Coronary artery (tissue), 2 donors: ENCODE measurements at regions not wholly inside any gene's neighbourhood (a gene's known extent, or its start where the extent isn't known, plus 50 kb on each side); places are given as distances from the start of the nearest gene placed in this dataset.

Source experiments
- DNase-seq: peaks from one replicate; pipeline ENCODE4 v3.0.0-alpha.2; 2017; ENCODE audit warnings: low spot score
- H3K27ac ChIP-seq, 2 donors: fragments of 200-600 bp; sonication (generic); one replicate each; pipeline ENCODE4 v1.5.1; 2016 to 2019
- H3K4me3 ChIP-seq: fragments of 200-600 bp; sonication (generic); 2 replicates; pipeline ENCODE4 v1.5.1; 2016; ENCODE audit warnings: mild to moderate bottlenecking, moderate library complexity
- CTCF ChIP-seq: fragments of 200-600 bp; sonication (generic); IDR thresholded peaks from one replicate; pipeline ENCODE4 v1.5.1; 2019; ENCODE audit warnings: antibody characterized with exemption

DNA sequence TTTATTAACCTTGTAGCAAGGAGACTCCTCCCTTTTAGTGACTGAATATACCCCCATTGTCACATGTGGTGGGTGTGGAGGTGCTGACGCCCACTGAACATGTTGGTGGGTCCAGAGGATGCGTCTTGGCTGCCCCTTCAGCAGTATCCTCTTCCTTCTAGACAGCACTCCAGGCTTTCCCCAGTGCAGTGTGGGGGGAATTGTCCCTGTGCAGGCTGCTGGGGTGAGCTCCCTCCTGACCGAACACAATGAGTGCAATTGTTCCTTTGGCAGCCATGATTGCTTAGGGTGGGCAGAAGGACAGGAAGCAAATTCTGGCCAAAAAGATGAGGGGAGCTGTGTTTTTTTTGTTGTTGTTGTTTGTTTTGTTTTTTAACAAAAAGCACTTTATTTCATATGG is 209.3 kb upstream of the PDE10A start:
- Histone ChIP-seq H3K4me3 (no peak overlapping the region), H3K27ac (no peak overlapping the region)
- TF ChIP-seq CTCF: no peak
- peak; percentile 47 for DNase-seq

GRCh38 chr6:165871571-165871970 is 208.5 kb upstream of the PDE10A start:
- TF ChIP-seq CTCF: no peak
- H3K4me3 ChIP-seq: no peak overlapping the region
- H3K27ac ChIP-seq: no peak overlapping the region
- peak; percentile 19 for DNase-seq

- Histone ChIP-seq H3K27ac (no peak overlapping the region), H3K4me3 (no peak overlapping the region)
- no peak for TF ChIP-seq CTCF
- no peak for DNase-seq
Measured at GRCh38 chr6:165869526-165869925, 206.5 kb upstream of the PDE10A start.

- no peak overlapping the region for H3K27ac ChIP-seq
- DNase-seq: no peak
- TF ChIP-seq CTCF: no peak
- no peak overlapping the region for H3K4me3 ChIP-seq
Measured at GRCh38 chr6:165864925-165865324, 201.9 kb upstream of the PDE10A start.

DNA sequence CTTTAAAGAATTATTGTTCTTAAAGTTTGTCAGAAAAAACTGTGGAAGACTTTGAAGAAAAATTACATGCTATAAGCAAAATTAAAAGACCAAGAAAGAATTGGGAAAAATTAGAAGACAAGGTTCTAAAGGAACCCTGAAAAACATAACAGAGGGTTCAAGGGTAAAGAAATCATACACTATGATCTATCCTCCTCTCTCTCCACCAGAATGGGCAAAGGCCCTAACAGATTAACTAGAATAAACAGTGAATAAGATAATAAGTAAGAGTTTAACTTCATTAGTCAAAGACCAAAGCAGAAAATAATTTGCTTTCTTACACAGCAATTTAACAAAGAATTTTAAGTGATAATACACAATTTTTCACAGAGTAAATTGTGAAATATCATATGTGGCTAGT is 201.2 kb upstream of the PDE10A start:
- no peak for DNase-seq
- TF ChIP-seq CTCF: no peak
- no peak overlapping the region for H3K27ac ChIP-seq

GRCh38 chr6:165863801-165864200 is 200.8 kb upstream of the PDE10A start:
- Histone ChIP-seq H3K27ac (no peak overlapping the region), H3K4me3 (no peak overlapping the region)
- no peak for DNase-seq
- TF ChIP-seq CTCF: no peak

More for the DNA sequence above, 201.2 kb upstream of the PDE10A start:
- no peak overlapping the region for H3K4me3 ChIP-seq

- H3K4me3 ChIP-seq: no peak overlapping the region
- no peak for TF ChIP-seq CTCF
- no peak overlapping the region for H3K27ac ChIP-seq
- no peak for DNase-seq
Measured at GRCh38 chr6:165862813-165863212, 199.8 kb upstream of the PDE10A start.
